ENCODE measurements at regions not wholly inside any gene's neighbourhood (a gene's known extent, or its start where the extent isn't known, plus 50 kb on each side); places are given as distances from the start of the nearest gene placed in this dataset.
A peak's percentile ranks its signal among the peaks of the same experiment; 100 is the strongest.
"Not testable (repeated sequence)": the region's sequence is repeated elsewhere in the genome, so short reads cannot be mapped to it uniquely, and the experiment has no call there.

GRCh38 chr1:93774707-93775106 is 93.1 kb upstream of the BCAR3 start:
- no peak for DNase-seq (ENCODE audit: low read depth in 4 of 4, low spot score in 3 of 4)

- no peak for DNase-seq (ENCODE audit: low read depth in 4 of 4, low spot score in 3 of 4)
Observed at GRCh38 chr1:93773049-93773838, 91.6 kb upstream of the BCAR3 start.

GRCh38 chr1:93771843-93772242 is 90.2 kb upstream of the BCAR3 start:
- DNase-seq (ENCODE audit: low read depth in 4 of 4, low spot score in 3 of 4), result no peak

DNA sequence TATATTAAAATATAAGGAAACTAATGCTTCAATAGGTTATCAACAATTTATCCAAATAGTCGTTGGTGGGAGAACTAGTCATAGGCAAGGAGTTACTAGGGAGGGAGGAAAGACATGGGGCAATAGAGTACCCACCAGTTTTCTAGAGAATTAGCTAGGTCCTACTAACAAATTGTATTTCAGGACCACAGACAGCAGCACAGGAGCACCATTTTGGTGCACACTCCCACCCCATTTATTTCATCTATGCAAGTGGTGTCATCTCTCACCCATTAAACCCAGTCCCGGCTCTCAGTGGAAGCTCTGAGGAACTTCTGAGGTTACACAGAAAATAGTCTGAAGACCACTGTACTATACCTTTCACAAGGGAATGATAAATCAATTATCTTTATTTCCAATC is 89.0 kb upstream of the BCAR3 start:
- no peak for DNase-seq (ENCODE audit: low read depth in 4 of 4, low spot score in 3 of 4)

DNA sequence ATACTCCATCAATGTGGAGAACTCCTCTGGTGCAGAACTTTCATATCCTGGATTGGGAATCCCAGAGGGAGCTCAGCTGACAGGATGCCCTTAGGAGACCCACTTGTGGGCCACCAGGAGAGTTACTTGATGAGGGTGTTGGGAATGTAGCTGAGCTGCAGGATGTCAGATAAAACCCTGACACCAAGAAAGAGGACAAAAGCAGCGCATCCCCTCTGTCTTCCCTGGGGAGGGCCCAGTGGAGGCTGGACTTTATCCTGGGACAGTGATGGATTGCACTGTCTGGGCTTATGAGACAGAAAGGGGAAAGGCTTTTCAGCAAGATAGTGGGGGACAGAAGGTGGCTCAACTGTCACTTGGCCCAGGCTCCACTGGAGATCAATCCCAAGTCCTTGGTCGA is 88.1 kb upstream of the BCAR3 start:
- no peak for DNase-seq (ENCODE audit: low read depth in 4 of 4, low spot score in 3 of 4)

- DNase-seq (ENCODE audit: low read depth in 4 of 4, low spot score in 3 of 4), result peak in 3 of 4 donors; percentile 41 to 63 (median 46)
Observed at GRCh38 chr1:93768380-93768863, 86.8 kb upstream of the BCAR3 start.

GRCh38 chr1:93766451-93766850 is 84.8 kb upstream of the BCAR3 start:
- DNase-seq (ENCODE audit: low read depth in 4 of 4, low spot score in 3 of 4), result no peak

DNA sequence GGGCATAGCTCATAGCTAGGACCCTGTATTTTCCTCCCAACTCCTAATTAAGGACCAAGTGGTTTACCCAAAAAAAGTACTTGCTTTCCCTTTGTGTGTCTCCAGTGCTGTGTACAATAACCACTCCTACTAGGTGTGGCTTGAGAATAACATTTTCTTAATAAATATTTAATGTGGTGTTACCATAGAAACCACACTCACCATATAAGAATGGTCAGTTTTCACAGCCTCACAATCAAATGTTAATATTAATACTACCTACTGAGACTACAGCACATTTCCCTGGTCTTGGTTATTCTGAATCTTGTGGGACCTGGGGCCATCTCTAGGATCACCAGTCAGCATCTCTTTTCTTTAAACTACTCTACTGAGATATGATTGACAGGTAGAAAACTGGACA is 83.5 kb upstream of the BCAR3 start:
- no peak for DNase-seq (ENCODE audit: low read depth in 4 of 4, low spot score in 3 of 4)

DNA sequence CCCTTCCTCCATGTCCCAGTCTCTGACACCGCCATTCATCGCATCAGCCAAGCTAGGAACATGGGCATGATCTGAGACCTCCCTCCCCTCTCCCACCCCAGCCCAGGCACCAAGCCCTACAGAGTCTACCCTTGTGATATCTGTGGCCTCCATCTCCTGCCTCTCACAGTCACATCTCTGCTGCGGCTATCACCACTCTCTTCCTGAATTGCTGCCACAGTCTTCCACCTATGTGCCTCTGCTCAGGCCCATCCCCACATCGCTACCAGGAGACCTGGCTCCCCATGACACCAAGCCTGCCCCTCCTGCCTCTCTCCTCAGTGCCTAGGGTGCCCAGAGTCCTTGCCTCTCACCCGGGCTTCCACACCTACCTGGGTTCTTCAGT is 82.7 kb upstream of the BCAR3 start:
- no peak for DNase-seq (ENCODE audit: low read depth in 4 of 4, low spot score in 3 of 4)

DNA sequence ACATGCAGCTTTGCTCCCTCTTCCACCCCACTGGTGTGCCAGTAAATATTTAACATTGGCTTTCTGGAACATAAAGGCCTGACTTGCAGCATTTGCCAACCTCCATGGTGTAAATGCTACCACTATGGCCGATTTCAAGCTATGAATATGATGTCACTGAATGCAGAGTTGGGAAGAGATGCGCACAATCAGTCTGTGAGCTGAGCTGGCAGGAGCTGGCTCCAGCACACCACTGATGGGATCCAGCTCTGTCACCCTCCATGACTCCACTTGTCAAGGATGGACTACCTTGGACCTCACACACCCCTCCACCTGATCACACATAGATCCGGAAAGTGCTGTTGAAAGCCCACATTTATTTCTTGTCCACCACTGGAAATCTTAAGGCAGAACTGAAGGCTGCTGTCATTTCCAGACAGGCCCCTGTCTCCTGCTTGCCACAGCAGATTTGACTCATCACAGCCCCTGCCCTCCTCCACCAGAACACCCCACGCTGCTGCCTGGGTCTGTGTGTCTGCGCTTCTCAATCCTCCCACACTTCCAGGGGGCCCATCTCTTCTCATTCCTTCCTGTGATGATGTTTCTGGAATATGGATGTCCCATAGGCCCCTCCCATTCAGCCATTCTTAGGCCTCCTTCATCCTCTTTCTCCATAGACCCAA is 82.2 kb upstream of the BCAR3 start:
- no peak for DNase-seq (ENCODE audit: low read depth in 4 of 4, low spot score in 3 of 4)

GRCh38 chr1:93758842-93759515 is 77.3 kb upstream of the BCAR3 start:
- DNase-seq (ENCODE audit: low read depth in 4 of 4, low spot score in 3 of 4), result no peak

DNA sequence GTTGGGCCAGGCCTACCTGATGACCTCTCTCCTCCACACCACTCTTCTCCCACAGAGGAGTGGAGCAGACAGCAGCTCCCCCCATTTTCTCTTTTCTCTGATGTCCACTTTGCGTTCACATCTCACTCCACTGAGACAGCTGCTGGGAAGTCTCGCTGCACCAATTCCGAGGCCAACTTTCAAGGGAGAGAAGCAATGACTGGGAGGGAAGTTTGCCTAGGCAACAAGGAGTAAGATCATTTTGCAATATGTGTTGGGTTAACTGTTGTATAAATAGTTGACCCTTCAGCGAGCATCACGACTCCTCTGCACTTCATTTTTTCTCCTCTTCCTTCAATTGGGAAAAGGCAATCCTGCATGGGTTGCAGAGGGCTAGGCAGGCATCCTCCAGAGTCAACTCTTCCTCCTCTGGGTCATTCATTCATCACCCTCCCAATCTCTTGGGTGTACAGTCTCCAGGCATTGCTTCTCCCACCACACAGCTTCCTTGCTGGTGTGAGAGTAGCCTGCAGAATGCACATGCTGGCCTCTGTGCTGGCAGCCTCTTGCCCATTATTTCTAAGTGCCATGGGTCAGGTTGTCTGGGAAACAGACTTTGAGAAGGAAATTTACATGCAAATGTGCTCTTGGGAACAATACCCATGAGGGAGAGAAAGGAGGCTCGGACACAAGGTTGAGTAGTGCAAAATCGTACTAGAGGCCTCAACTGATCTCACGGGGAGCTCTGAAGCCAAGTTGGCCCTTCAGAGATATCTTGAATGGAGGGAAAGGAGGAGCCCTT is 75.8 kb upstream of the BCAR3 start:
- no peak for DNase-seq (ENCODE audit: low read depth in 4 of 4, low spot score in 3 of 4)

- DNase-seq (ENCODE audit: low read depth in 4 of 4, low spot score in 3 of 4), result no peak
Observed at GRCh38 chr1:93756657-93757056, 75.0 kb upstream of the BCAR3 start.

DNA sequence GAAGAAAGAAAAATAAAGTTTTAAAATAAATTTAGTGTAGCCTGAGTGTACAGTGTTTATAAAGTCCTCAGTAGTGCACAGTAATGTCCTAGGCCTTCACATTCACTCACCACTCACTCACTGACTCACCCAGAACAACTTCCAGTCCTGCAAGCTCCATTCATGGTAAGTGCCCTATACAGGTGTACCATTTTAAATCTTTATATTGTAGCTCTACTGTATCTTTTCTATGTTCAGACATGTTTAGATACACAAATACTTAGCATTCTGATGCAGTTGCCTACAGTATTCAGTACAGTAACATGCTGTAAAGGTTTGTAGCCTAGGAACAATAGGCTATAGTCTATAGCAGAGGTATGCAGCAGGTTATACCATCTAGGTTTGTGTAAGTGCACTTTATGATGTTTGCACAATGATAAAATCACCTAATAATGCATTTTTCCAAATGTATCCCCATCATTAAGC is 73.6 kb upstream of the BCAR3 start:
- DNase-seq (ENCODE audit: low read depth in 4 of 4, low spot score in 3 of 4), result not testable (repeated sequence)

DNA sequence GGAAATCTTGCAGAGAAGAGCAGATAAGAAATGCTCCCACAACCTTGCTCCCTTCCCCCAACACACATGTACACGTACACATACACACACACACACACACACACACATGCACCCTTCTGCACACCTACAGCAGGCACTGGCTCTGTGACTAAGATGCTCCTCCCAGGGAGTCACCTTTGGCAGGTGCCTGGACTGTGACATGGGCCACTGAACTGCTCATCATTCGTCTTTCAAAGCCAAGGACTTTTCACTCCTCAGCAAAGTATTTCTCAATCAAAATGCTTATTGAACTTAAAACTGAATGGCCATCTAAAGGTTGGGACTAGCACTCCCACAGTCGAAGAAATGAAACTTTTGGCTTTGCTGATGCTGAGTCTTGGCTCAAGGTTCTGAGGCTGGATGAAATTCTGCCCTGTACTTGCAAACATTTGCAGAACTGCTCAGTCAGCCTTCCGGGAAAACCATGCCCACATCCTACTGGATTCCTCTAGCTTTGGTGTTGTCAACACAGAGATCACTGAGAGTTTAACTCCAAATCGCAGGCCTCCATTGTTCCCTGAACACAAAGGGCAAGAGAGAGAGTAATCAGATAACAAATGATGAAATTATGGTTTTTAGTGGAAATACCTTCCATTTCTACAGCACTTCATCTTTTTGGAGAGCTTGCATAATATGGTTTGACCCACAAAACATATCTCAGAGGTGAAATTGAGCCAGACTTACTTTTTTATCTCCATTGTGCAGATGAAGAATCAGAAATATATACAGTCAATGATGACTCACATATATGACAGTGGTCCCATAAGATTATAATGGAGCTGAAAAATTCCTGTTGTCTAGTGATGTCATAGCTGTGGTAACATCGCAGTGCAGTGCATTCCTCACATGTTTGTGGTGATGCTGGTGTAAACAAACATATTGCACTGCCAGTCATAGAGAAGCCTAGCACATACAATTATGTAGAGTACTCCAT is 72.4 kb upstream of the BCAR3 start:
- no peak for DNase-seq (ENCODE audit: low read depth in 4 of 4, low spot score in 3 of 4)

DNA sequence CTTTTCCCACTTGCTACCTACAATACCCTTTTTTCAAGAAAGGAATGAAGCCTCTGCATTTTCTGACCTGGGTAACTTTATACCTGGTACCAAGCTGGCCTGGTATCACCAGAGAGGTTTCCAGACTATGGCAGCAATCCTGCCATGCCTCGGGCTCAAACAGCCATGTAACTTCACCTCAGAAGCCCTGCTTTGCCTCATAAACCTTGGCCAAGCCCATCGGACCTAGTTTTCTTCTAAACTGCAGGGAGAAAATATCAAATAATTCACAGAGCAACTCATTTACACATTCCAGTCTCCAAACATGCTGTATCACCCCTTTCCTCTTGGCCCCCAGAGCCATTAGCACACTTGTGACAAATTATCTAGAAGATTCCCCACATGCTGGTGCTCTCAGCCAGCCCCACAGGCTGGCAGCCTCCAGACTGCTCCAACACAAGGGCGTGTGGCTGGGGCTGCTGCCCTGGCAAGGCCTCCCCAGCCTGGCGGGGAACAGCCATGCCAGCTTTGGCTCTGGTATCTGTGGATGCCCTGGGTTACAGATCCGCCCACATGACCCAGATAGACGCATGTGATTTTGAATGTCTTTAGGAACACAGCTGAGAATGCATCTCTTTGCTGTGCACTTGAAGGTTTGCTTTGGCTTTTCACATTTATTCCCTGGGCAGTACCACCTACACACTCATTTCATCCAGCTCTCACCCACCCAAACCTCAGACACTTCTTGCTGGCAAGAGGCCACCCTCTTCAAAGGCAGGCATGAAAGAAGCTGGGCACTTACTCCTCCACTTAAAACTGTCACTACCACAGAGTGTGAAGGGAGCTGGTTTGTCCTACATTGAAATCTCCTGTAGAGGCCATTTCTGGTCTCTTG is 70.0 kb upstream of the BCAR3 start:
- DNase-seq (ENCODE audit: low read depth in 4 of 4, low spot score in 3 of 4), result no peak

DNA sequence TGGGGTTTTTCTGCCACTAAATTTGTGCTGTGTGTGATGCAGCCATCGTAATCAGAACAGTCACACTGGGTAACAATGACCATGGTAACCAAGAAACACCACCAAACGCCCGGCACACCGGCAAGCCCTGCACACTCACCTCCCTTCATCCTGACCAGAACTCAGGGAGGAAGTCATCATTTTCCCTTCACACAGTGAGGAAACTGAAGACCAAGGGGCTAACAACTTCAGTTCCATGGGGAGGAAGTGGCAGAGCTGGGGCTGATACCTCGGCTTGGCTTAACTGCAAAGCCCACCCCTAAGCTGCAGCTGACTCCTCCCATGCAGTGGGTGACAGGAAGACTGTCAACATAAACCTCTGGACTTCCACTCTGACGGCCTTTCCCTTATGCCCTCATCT is 69.3 kb upstream of the BCAR3 start:
- DNase-seq (ENCODE audit: low read depth in 4 of 4, low spot score in 3 of 4), result no peak

DNA sequence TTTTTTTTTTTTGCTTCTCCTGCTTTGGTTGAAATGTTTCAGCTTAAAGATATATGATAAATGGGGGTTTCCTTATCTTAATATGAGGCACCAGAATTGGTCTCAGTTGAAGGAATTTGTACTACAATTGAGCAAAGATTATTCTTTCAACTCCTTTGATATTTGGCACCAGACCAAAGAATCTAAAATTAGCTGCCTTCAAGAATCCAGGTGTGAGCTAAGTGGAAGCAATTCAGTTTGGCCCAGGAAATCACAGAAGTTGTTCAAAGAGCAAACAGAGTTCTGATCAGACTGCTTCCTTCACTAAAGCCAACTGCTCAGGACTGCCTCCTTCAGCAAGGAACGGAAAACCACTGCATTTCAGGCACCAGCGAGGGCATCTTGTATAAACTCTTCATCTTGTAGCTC is 68.3 kb upstream of the BCAR3 start:
- DNase-seq (ENCODE audit: low read depth in 4 of 4, low spot score in 3 of 4), result no peak

DNA sequence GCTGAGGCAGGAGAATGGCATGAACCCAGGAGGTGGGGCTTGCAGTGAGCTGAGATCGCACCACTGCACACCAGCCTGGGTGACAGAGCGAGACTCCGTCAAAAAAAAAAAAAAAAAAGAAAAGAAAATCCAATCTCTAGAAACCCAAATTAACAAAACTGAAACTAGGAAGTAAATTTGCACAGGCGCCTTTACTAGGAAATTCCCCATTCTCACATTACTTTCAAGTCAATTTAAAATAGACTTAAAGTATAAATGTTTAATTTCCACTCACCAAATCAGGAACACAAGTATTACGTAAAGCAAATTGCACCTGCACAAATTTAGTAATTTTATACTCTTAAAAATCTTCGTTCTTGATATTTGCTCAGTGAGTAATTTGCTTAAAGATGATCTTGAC is 67.8 kb upstream of the BCAR3 start:
- DNase-seq (ENCODE audit: low read depth in 4 of 4, low spot score in 3 of 4), result no peak

All from left renal pelvis (tissue), 4 donors.